ENCODE measurements at regions not wholly inside any gene's neighbourhood (a gene's known extent, or its start where the extent isn't known, plus 50 kb on each side); places are given as distances from the start of the nearest gene placed in this dataset.
"Not testable (repeated sequence)": the region's sequence is repeated elsewhere in the genome, so short reads cannot be mapped to it uniquely, and the experiment has no call there.

DNA sequence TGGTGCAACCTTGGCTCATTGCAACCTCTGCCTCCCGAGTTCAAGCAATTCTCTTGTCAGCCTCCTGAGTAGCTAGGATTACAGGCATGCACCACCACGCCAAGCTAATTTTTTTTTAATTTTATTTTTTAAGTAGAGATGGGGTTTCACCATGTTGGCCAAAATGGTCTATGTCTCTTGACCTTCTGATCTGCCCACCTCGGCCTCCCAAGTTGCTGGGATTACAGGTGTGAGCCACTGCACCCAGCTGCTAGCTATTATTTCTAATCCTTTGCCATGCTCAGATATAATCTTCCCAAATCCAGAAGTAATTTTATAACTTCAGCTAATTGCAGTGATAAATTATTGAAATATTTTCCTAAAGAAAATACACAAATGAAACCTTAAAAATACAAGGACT, 305.1 kb upstream of the OR11H12 start:
- POLR2A ChIA-PET, H3K4me1 Mint-ChIP-seq: not testable (repeated sequence)

GRCh38 chr14:18332366-18333035, 268.4 kb upstream of the OR11H12 start:
- H3K36me3 Mint-ChIP-seq; H3K9me3 Mint-ChIP-seq; H3K4me1 Mint-ChIP-seq; H3K4me1 ChIP-seq (ENCODE audit: insufficient read depth, low read length); H3K27ac ChIP-seq (ENCODE audit: low read depth, low read length); H3K4me3 ChIP-seq (ENCODE audit: low read length); H3K36me3 ChIP-seq (ENCODE audit: insufficient read depth, low read length); DNase-seq; H3K27ac Mint-ChIP-seq; H3K9me3 ChIP-seq (ENCODE audit: low read length); POLR2A ChIA-PET; H3K4me3 Mint-ChIP-seq; H3K27me3 ChIP-seq (ENCODE audit: insufficient read depth, low read length, poor library complexity, severe bottlenecking); CTCF ChIA-PET; H3K27me3 Mint-ChIP-seq: not testable (repeated sequence)

More for the DNA sequence above, 305.1 kb upstream of the OR11H12 start:
- DNase-seq; H3K36me3 ChIP-seq (ENCODE audit: insufficient read depth, low read length); H3K27ac ChIP-seq (ENCODE audit: low read depth, low read length); H3K36me3 Mint-ChIP-seq; CTCF ChIA-PET; H3K4me1 ChIP-seq (ENCODE audit: insufficient read depth, low read length); H3K9me3 ChIP-seq (ENCODE audit: low read length); H3K9me3 Mint-ChIP-seq; H3K4me3 ChIP-seq (ENCODE audit: low read length); H3K27me3 Mint-ChIP-seq; H3K27ac Mint-ChIP-seq; H3K27me3 ChIP-seq (ENCODE audit: insufficient read depth, low read length, poor library complexity, severe bottlenecking); H3K4me3 Mint-ChIP-seq: not testable (repeated sequence)

- H3K36me3 ChIP-seq (ENCODE audit: insufficient read depth, low read length); H3K27me3 ChIP-seq (ENCODE audit: insufficient read depth, low read length, poor library complexity, severe bottlenecking); H3K9me3 ChIP-seq (ENCODE audit: low read length); H3K27ac ChIP-seq (ENCODE audit: low read depth, low read length); H3K4me1 ChIP-seq (ENCODE audit: insufficient read depth, low read length); POLR2A ChIA-PET; H3K4me3 Mint-ChIP-seq; H3K27me3 Mint-ChIP-seq; DNase-seq; H3K9me3 Mint-ChIP-seq; H3K4me3 ChIP-seq (ENCODE audit: low read length); H3K27ac Mint-ChIP-seq; H3K4me1 Mint-ChIP-seq; H3K36me3 Mint-ChIP-seq; CTCF ChIA-PET: not testable (repeated sequence)
Observed at GRCh38 chr14:18333316-18333715, 267.6 kb upstream of the OR11H12 start.

DNA sequence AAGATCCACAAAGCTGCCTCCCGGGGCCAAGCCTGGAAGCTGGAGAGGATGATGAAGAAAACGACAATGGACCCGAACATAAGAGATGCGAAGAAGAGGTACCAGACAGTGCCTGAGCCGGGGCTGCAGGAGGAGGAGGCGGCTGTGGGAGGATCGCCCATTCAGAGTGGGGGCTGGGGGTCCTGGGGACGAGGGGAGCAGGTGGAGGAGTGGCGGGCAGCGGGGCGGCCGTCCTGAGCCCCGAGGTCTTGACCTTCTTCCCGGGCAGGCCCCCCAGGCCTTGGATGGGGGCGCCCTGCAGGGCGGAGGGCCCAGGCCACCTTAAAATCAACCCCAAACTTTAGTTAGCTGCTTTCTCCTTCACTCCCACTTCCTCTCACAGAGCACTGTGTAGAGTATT, 267.1 kb upstream of the OR11H12 start:
- H3K27me3 ChIP-seq (ENCODE audit: insufficient read depth, low read length, poor library complexity, severe bottlenecking); H3K27ac ChIP-seq (ENCODE audit: low read depth, low read length); POLR2A ChIA-PET; H3K9me3 Mint-ChIP-seq; H3K4me1 ChIP-seq (ENCODE audit: insufficient read depth, low read length); H3K36me3 Mint-ChIP-seq; CTCF ChIA-PET; H3K4me3 ChIP-seq (ENCODE audit: low read length); H3K4me1 Mint-ChIP-seq; H3K36me3 ChIP-seq (ENCODE audit: insufficient read depth, low read length); H3K4me3 Mint-ChIP-seq; H3K27ac Mint-ChIP-seq; H3K27me3 Mint-ChIP-seq; H3K9me3 ChIP-seq (ENCODE audit: low read length): not testable (repeated sequence)
- DNase-seq = peak in 2 of 5 donors; percentile 1 to 33
